GM19099 (cell line): ENCODE measurements at regions not wholly inside any gene's neighbourhood (a gene's known extent, or its start where the extent isn't known, plus 50 kb on each side); places are given as distances from the start of the nearest gene placed in this dataset.

Experiments
- POLR2A ChIP-seq: IDR thresholded peaks from 3 replicates; pipeline ENCODE4 v1.6.1; 2011; ENCODE audit warnings: low read depth; ENCODE audit not compliant: insufficient read length; ENCODE audit errors: extremely low read depth

- no peak for TF ChIP-seq POLR2A
Observed at GRCh38 chr5:8851101-8851500, 694.8 kb downstream of the SEMA5A start.

- TF ChIP-seq POLR2A, result no peak
Observed at GRCh38 chr5:8857051-8857450, 688.8 kb downstream of the SEMA5A start.

- TF ChIP-seq POLR2A, result no peak
Observed at GRCh38 chr5:8861764-8862163, 684.1 kb downstream of the SEMA5A start.

- TF ChIP-seq POLR2A, result no peak
Observed at GRCh38 chr5:8864053-8864452, 681.8 kb downstream of the SEMA5A start.

- TF ChIP-seq POLR2A, result no peak
Observed at GRCh38 chr5:8865266-8865665, 680.6 kb downstream of the SEMA5A start.

GRCh38 chr5:8865686-8866374 lies 680.0 kb downstream of the SEMA5A start:
- TF ChIP-seq POLR2A, result no peak

GRCh38 chr5:8868283-8868682 lies 677.6 kb downstream of the SEMA5A start:
- no peak for TF ChIP-seq POLR2A

- TF ChIP-seq POLR2A, result no peak
Observed at GRCh38 chr5:8869932-8870331, 675.9 kb downstream of the SEMA5A start.

GRCh38 chr5:8870349-8870958 lies 675.4 kb downstream of the SEMA5A start:
- no peak for TF ChIP-seq POLR2A

GRCh38 chr5:8870959-8871355 lies 674.9 kb downstream of the SEMA5A start:
- no peak for TF ChIP-seq POLR2A

- TF ChIP-seq POLR2A, result no peak
Observed at GRCh38 chr5:8871446-8871845, 674.4 kb downstream of the SEMA5A start.

GRCh38 chr5:8875722-8876121 lies 670.2 kb downstream of the SEMA5A start:
- no peak for TF ChIP-seq POLR2A

GRCh38 chr5:8879248-8879647 lies 666.6 kb downstream of the SEMA5A start:
- no peak for TF ChIP-seq POLR2A

GRCh38 chr5:8884029-8884428 lies 661.8 kb downstream of the SEMA5A start:
- TF ChIP-seq POLR2A, result no peak

- TF ChIP-seq POLR2A, result no peak
Observed at GRCh38 chr5:8892926-8893325, 652.9 kb downstream of the SEMA5A start.

- TF ChIP-seq POLR2A, result no peak
Observed at GRCh38 chr5:8894031-8894430, 651.8 kb downstream of the SEMA5A start.

GRCh38 chr5:8895062-8895461 lies 650.8 kb downstream of the SEMA5A start:
- TF ChIP-seq POLR2A, result no peak
